GM18951 (cell line): ENCODE measurements at regions not wholly inside any gene's neighbourhood (a gene's known extent, or its start where the extent isn't known, plus 50 kb on each side); places are given as distances from the start of the nearest gene placed in this dataset.

Source experiments
- POLR2A ChIP-seq: IDR thresholded peaks from 4 replicates; pipeline ENCODE4 v1.6.1; 2011; ENCODE audit warnings: mild to moderate bottlenecking; ENCODE audit not compliant: insufficient read length, insufficient read depth; ENCODE audit errors: extremely low read depth
- in situ Hi-C: fragments of 300-500 bp; cut with MboI; formaldehyde crosslinking; loops from one replicate; pipeline ENCODE4 v1.12.0; 2022; ENCODE audit warnings: low sequenced_read_pairs, mixed read lengths, inconsistent platforms; ENCODE audit not compliant: unreplicated experiment

DNA sequence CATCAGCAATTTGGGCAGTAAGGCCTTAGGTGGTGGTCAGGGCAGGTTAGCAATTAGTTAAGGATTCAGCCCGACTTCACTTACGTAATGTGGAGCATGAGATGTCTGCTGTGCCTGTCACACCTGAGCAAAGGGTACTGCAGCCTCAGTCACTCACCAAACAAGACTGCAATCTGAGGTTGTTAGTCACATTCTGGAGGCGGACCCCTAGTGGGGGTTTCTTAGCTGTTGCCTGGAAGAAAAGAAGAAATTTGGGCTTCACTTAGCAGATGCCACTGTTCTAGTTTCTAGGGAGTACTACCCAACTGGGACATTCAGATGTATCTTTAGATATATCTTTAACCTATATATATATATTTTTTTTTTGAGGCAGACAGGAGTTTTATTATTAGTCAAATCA lies 529.9 kb downstream of the SLC4A3 start:
- in situ Hi-C loops = no loop called here
- TF ChIP-seq POLR2A = no peak

DNA sequence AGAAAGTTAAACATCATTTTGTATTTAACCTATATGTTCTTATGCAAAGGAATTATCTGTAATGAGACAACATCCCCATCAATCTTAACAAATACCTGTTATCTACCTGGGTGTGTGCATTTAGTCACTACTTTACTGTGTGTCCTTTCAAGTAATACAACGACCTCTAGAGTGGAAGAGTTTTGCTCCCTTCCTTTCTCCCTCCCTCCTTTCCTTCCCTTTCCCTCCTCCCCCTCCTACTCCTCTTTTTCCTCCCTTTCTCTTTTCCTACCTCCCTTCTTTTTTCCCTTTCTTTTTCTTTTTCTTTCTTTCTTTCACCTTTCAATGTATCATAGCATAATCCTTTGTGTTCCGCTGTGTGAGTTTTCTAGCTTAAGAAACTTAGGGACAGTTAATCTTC lies 532.3 kb downstream of the SLC4A3 start:
- no peak for TF ChIP-seq POLR2A
- in situ Hi-C loops = no loop called here

DNA sequence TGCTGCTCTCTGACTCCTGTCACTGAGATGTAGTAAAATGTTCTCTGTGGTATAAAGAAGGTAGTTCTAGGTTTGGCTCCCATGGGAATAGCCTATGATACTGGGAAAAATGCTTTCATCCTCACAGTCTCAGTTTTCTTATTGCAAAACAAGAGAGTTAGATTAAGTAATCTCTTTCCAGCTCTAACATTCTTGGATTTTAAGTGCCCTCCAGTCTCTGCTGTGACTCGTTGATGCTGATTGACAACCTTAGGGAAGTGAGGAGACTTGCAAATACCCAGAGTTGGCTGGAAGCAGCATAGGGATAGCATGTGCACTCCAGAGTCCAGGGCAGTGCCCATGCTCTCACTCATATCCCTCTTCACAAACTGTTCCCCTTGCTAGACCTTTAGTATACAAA lies 534.9 kb downstream of the SLC4A3 start:
- no peak for TF ChIP-seq POLR2A
- in situ Hi-C loops = no loop called here

DNA sequence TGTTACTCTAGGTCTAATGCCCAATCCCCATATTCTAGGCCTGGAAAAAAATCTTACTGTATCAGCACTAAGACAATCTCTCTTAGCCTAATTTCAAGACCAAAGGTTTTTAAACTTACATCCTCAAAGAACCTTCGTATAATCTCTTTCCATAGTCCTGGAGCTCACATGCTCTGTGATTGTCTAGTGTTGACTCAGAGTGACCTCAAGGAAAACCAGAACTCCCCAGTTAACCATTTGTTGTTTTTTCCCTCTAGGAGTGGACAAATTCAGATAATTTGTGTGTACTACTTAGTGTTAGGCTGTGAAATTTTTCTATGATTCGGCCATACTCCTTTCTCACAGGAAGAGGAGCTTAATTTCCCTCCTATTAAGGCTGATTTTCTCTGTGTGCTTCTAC lies 536.1 kb downstream of the SLC4A3 start:
- in situ Hi-C loops = no loop called here
- TF ChIP-seq POLR2A = no peak

DNA sequence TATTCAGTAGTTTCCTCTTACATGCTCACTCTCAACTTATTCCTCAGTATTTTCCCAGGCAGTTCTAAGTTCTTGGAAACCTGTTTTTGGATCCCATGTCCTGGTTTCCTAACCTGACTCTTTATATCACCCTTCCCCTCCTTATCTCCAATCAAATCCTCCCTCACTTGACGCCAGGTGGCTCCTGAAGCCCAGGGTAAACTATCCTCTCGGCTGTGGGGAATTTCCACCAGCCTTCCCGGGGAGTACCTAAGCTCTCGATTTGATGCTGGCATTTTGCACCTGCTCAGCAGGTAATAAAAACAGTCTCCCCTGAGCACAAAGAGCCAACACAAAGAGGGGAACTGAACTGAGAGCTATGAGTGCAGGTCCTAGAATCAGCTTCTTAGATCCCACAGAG lies 538.0 kb downstream of the SLC4A3 start:
- in situ Hi-C loops = no loop called here
- TF ChIP-seq POLR2A = no peak

DNA sequence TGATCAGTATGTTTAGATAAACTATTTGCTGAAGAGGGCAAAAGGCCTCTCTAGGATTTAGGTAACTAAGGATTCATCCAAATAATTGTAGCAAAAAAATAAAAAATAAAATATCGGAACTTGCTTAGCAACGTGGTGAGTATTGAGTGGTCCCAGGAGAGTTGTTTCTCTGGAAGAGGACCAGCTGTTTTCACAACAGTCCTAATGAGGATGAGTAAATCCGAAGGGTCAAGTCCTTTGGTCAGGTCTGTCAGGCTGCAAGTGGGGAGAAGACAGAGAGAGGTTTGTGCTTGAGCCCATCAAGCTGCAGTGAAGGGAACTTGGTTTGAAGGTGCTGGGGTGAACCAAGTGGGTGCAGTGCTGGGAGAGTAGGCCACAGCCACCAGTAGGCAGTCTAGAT lies 539.2 kb downstream of the SLC4A3 start:
- in situ Hi-C loops = no loop called here
- no peak for TF ChIP-seq POLR2A

DNA sequence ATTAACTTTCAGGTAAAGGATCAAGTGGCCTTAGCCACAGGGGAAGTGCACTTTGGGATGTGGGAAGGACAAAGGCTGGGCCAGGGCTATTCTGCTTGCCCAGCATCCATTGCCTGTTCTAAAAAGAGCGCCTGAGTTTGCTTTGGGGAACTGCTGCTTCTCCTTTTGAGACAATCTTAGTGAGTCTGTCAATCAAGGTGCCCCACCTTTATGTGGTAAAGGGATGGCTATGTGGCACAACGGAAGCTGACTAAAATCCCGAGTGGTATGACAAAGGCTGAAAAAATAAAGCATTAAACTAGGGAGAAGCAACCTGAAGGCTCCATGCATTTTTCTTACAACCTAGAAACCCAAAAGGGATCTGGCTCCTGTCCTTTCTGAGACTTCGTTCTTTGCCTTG lies 540.5 kb downstream of the SLC4A3 start:
- in situ Hi-C loops = no loop called here
- no peak for TF ChIP-seq POLR2A

DNA sequence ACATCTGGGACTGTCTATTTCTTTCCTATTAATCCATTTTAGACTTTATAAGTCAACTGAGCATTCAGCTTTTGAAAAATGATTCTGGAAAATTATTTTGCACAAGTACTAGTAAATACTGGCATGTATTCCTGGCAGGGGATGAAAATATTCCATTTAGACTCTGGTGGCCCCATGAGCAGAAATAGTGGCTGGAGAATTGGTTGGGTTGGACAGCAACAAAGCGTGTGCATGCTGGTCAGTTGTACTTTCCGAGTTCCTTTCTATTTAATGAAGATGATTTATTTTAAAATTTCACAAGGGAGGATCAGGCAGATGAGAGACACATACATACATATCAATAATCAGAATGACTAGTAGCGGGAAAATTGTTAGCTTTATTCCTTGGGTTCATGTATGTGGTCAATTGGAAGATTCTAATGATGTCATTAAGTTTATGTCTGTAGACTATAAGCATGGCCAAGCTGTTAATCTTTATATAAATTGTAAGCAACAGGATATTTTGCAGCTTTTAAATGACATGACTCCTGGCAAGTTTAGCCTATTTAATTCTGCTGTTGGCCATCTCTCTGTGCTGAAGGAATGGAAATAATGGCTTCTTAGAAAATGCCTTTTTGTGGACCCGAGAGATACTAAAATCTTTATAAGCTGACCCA lies 541.6 kb downstream of the SLC4A3 start:
- TF ChIP-seq POLR2A = no peak

DNA sequence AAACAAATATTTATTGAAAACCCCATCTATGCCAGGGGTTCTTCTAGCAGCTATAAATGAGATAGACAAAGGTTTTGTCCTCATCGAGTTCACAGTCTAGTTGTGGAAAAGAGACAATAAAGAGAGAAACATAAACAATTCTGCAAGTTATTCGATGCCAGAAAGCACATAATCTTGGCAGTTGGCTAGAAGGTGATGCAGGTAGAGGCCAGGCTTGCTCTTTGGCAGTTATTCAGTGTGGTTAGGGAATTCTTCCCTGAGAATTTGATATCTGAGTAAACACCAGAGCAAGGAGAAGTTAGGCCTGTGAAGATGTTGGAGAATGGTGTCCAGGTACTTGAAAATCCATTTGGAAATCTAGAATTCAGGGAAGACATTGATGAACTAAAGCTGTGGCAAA lies 547.4 kb downstream of the SLC4A3 start:
- in situ Hi-C loops = no loop called here
- no peak for TF ChIP-seq POLR2A

More for the DNA sequence above, 541.6 kb downstream of the SLC4A3 start:
- in situ Hi-C loops = no loop called here

DNA sequence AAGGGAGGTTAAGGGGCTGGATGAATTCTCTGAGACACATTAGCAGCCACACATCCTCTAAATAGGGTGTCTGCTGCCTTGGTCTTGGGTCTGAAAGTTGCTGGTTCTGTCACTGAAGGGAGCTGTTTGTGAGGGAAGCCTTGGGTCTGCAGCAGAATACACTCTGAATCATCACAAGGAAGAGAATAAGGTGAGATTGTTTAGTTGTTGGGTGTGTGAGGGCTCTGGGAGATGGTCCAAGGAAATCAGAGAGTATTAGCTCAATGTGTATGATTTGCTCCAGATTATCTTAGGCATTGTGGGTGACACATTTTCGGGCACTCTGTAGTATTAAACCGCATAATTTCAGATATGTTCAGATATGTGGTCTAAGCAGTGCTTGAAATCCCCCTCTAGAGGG lies 548.5 kb downstream of the SLC4A3 start:
- in situ Hi-C loops = no loop called here
- TF ChIP-seq POLR2A = no peak

DNA sequence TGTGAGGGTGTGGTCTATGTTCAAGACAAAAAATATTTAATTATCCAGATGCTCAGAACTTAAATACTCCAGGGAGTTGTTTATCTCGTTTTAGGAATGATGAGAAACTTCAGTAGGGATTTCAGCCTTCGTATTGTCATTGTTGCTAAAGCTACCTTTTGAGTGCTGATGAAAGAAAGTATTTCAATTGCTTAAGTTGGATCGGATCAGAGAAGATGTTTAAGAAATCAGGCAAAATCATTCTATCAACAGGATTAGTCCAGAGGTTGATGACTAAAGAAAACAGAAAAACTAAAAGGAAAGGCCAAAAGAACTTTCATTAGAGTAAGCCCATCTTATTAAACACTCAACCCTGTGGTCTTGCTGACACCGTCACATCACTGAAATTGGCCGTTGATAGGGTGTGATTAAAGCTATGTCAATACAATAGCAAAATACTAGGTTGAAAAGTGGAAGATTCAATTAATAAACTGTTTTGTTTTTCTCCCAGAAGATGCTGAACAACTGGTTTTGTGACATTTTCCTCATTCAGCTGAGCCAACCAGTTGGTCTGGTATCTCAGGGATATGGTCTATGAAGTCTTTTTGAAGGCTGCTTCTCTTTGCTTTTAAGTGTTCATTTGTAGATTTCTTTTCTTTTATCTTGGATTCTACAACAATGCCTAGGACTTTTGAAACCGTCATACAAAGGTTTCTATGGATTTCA lies 551.7 kb downstream of the SLC4A3 start:
- in situ Hi-C loops = no loop called here
- no peak for TF ChIP-seq POLR2A

DNA sequence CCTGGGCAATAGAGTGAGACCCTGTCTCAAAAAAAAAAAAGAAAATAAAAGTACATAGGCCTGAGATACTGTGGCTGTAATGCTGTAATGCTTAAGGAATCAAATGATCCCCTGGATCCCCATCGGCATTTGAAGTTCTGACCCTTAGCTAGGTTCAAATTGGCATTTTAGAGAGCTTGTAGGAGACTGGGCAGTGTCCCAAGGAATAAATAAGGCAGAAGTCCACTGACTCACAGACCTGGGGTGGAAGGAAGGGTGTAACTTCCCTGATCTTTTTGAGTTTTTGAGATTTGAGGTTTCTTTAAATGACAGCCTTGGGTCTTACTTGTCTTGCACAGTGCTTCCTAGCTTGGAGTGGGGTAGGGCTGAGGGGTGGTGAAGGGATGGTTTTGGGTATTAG lies 553.7 kb downstream of the SLC4A3 start:
- in situ Hi-C loops = no loop called here
- no peak for TF ChIP-seq POLR2A

DNA sequence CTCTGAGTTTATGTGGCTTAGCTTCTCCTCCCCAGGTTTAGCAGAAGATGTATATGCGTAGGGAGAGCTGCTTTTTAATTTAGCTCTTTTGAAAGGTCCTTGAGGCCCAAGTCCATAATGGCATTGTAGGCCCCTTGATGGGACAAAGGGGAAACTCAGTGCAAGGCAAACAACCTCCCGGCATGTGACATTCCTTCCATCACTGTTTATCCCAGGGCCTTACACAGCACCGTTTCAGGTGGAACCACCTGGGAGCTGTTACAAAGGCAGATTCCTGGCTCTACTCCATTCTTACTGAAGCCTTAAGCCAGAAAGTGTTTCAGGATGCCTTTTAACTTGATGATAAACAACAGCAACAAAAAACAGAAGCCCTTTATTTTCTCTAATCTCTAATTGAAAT lies 555.4 kb downstream of the SLC4A3 start:
- no peak for TF ChIP-seq POLR2A
- in situ Hi-C loops = no loop called here

DNA sequence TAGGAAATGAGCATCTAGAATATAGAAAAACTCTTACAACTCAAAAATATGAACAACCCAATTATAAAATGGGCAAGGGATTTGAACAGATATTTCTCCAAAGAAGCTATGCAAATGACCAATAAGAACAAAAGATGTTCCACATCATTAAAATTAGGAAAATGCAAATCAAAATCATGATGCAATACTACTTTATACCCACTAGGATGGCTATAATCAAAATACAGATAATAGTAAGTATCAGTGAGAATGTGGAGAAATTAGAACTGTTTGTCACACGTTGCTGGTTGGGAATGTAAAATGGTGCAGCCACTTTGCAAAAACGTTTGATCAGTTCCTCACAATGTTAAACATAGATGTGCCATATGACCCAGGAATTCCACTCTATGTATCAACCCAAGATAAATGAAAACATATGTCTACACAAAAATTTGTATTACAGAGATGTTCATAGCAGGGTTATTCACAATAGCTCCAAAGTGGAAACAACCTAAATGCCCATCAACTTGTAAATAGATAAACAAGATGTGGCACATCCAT lies 558.4 kb downstream of the SLC4A3 start:
- TF ChIP-seq POLR2A = no peak
- in situ Hi-C loops = no loop called here
